ENCODE measurements at regions not wholly inside any gene's neighbourhood (a gene's known extent, or its start where the extent isn't known, plus 50 kb on each side); places are given as distances from the start of the nearest gene placed in this dataset.

- TF ChIP-seq, protein P1, sequence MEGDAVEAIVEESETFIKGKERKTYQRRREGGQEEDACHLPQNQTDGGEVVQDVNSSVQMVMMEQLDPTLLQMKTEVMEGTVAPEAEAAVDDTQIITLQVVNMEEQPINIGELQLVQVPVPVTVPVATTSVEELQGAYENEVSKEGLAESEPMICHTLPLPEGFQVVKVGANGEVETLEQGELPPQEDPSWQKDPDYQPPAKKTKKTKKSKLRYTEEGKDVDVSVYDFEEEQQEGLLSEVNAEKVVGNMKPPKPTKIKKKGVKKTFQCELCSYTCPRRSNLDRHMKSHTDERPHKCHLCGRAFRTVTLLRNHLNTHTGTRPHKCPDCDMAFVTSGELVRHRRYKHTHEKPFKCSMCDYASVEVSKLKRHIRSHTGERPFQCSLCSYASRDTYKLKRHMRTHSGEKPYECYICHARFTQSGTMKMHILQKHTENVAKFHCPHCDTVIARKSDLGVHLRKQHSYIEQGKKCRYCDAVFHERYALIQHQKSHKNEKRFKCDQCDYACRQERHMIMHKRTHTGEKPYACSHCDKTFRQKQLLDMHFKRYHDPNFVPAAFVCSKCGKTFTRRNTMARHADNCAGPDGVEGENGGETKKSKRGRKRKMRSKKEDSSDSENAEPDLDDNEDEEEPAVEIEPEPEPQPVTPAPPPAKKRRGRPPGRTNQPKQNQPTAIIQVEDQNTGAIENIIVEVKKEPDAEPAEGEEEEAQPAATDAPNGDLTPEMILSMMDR (IDR thresholded peaks at IDR 0.05), result no peak
- TF ChIP-seq POLR2A (IDR thresholded peaks at IDR 0.05), result no peak
Observed at GRCh38 chr4:148680884-148681283, 238.7 kb upstream of the NR3C2 start.
